ENCODE measurements at regions not wholly inside any gene's neighbourhood (a gene's known extent, or its start where the extent isn't known, plus 50 kb on each side); places are given as distances from the start of the nearest gene placed in this dataset.
A peak's percentile ranks its signal among the peaks of the same experiment; 100 is the strongest.

DNA sequence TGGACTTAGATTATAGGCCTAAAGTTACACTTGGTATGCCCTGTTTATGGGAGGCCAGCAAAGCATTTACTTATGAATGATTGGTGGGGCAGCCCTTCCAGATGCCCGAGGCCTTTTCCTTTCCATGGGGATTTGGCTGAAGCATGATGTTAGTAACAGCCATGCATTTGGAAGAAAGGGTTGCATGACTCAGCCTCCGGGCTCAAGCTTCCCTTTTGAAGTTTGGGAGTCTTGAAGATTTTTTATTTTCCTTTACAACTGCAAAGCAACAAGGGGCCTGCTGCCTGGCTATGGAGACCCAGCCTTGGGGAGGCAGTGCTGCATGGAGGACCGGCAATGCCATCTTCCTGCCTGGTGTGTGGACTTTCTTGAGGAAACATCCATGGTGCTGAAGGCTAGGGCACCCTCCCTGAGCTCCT lies 244.7 kb downstream of the ICE1 start:
- DNase-seq, result peak; percentile 74
- ChIA-PET CTCF (no interaction called here), POLR2A (ENCODE audit: unreplicated experiment) (no interaction called here)
- Histone ChIP-seq H3K9me3 (ENCODE audit: low read length) (no peaks in the 10 kb centered on the region), H3K9ac (ENCODE audit: low read length) (no peak overlapping the region), H3K4me1 (ENCODE audit: insufficient read depth, low read length) (peaks cover 15% of the 10 kb centered on the region), H2AFZ (ENCODE audit: low read length) (no peak overlapping the region), H3K36me3 (ENCODE audit: low read depth, low read length) (no peaks in the 10 kb centered on the region), H4K20me1 (ENCODE audit: low read length) (no peaks in the 10 kb centered on the region), H3K79me2 (ENCODE audit: low read length) (no peaks in the 10 kb centered on the region), H3K27me3 (ENCODE audit: low read length) (peaks cover 92% of the 10 kb centered on the region), H3K9me2 (replicated peaks; ENCODE audit: low read length) (no peaks in the 10 kb centered on the region), H3K4me2 (ENCODE audit: low read length) (no peak overlapping the region), H3F3A (ENCODE audit: low read length, unreplicated experiment) (no peaks in the 10 kb centered on the region), H3K27ac (ENCODE audit: low read length) (no peak overlapping the region), H3K4me3 (ENCODE audit: low read length) (no peak overlapping the region)
- no peak for TF ChIP-seq EZH2 (IDR thresholded peaks at IDR 0.05; ENCODE audit: low read length, unreplicated experiment)
- TF ChIP-seq EZH2phosphoT487 (IDR thresholded peaks at IDR 0.05; ENCODE audit: borderline replicate concordance, low read length), result no peak
- TF ChIP-seq, protein P1, sequence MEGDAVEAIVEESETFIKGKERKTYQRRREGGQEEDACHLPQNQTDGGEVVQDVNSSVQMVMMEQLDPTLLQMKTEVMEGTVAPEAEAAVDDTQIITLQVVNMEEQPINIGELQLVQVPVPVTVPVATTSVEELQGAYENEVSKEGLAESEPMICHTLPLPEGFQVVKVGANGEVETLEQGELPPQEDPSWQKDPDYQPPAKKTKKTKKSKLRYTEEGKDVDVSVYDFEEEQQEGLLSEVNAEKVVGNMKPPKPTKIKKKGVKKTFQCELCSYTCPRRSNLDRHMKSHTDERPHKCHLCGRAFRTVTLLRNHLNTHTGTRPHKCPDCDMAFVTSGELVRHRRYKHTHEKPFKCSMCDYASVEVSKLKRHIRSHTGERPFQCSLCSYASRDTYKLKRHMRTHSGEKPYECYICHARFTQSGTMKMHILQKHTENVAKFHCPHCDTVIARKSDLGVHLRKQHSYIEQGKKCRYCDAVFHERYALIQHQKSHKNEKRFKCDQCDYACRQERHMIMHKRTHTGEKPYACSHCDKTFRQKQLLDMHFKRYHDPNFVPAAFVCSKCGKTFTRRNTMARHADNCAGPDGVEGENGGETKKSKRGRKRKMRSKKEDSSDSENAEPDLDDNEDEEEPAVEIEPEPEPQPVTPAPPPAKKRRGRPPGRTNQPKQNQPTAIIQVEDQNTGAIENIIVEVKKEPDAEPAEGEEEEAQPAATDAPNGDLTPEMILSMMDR (conservative IDR thresholded peaks at IDR 0.05; ENCODE audit: low read depth, low read length), result no peak
- BruUV-seq (replicated peaks), result no TSS peak
- intact Hi-C loops (cut with micrococcal nuclease), result no loop called here
- no peak for ATAC-seq

DNA sequence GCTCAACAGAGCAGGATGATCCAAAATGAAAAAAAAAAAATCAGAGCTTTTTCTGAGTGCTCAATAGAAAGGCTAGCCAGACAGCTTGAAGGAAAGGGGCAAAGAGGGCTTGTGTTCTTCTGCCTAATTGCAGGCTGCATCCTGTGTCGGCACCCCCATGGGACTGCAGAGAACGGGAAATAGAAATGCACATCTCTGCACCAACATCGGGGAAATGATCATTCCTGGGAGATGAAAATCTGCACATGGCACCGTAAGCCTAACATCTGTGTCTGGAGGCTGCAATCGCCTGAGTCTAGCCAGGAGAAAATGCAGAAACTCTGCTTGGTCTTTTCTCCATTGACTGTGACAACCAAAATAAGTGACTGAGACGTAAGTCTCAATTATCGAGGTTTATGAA lies 243.9 kb downstream of the ICE1 start:
- no TSS peak for BruUV-seq (replicated peaks)

DNA sequence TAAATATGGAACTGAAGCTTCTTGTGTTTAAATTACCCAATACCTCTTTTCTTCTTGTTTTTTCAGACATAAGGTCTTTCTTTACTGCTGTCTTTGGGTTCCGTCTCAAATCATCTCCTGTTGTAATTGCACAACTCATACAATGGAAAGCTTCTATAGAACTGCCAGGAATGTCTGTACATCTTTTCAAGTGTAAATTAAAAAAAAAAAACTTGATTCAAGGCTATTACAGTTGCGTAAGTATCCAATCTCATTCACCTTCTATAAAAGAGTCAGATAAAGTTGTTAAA lies 243.5 kb downstream of the ICE1 start:
- Histone ChIP-seq H3K4me2 (ENCODE audit: low read length) (peak overlapping the region; percentile 47), H3K4me1 (ENCODE audit: insufficient read depth, low read length) (peaks cover 15% of the 10 kb centered on the region), H3K4me3 (ENCODE audit: low read length) (no peak overlapping the region), H3K27ac (ENCODE audit: low read length) (no peak overlapping the region), H3K9me2 (replicated peaks; ENCODE audit: low read length) (no peaks in the 10 kb centered on the region), H3K36me3 (ENCODE audit: low read depth, low read length) (no peaks in the 10 kb centered on the region), H3K27me3 (ENCODE audit: low read length) (peaks cover 92% of the 10 kb centered on the region), H3K79me2 (ENCODE audit: low read length) (no peaks in the 10 kb centered on the region), H3F3A (ENCODE audit: low read length, unreplicated experiment) (no peaks in the 10 kb centered on the region), H4K20me1 (ENCODE audit: low read length) (no peaks in the 10 kb centered on the region), H3K9me3 (ENCODE audit: low read length) (no peaks in the 10 kb centered on the region), H2AFZ (ENCODE audit: low read length) (no peak overlapping the region), H3K9ac (ENCODE audit: low read length) (no peak overlapping the region)
- DNase-seq (no peak), ATAC-seq (no peak)
- TF ChIP-seq EZH2 (IDR thresholded peaks at IDR 0.05; ENCODE audit: low read length, unreplicated experiment) (no peak), EZH2phosphoT487 (IDR thresholded peaks at IDR 0.05; ENCODE audit: borderline replicate concordance, low read length) (no peak)
- TF ChIP-seq, protein P1 (conservative IDR thresholded peaks at IDR 0.05; ENCODE audit: low read depth, low read length), result no peak
- no TSS peak for BruUV-seq (replicated peaks)
- intact Hi-C loops (cut with micrococcal nuclease), result no loop called here
- ChIA-PET POLR2A (ENCODE audit: unreplicated experiment) (no interaction called here), CTCF (no interaction called here)

More for the DNA sequence above, 243.9 kb downstream of the ICE1 start:
- ChIA-PET POLR2A (ENCODE audit: unreplicated experiment) (no interaction called here), CTCF (no interaction called here)
- no peaks in the 10 kb centered on the region for H3K9me3 ChIP-seq (ENCODE audit: low read length)
- H3K9me2 ChIP-seq (replicated peaks; ENCODE audit: low read length), result no peaks in the 10 kb centered on the region
- H3K79me2 ChIP-seq (ENCODE audit: low read length), result no peaks in the 10 kb centered on the region
- H3K4me3 ChIP-seq (ENCODE audit: low read length), result no peak overlapping the region
- no peak overlapping the region for H2AFZ ChIP-seq (ENCODE audit: low read length)
- H3K27ac ChIP-seq (ENCODE audit: low read length), result no peak overlapping the region
- no peak overlapping the region for H3K9ac ChIP-seq (ENCODE audit: low read length)
- H3K27me3 ChIP-seq (ENCODE audit: low read length), result peaks cover 92% of the 10 kb centered on the region
- no peaks in the 10 kb centered on the region for H3F3A ChIP-seq (ENCODE audit: low read length, unreplicated experiment)
- H3K36me3 ChIP-seq (ENCODE audit: low read depth, low read length), result no peaks in the 10 kb centered on the region
- intact Hi-C loops (cut with micrococcal nuclease), result no loop called here
- H4K20me1 ChIP-seq (ENCODE audit: low read length), result no peaks in the 10 kb centered on the region
- no peak overlapping the region for H3K4me2 ChIP-seq (ENCODE audit: low read length)
- DNase-seq (no peak), ATAC-seq (no peak)
- H3K4me1 ChIP-seq (ENCODE audit: insufficient read depth, low read length), result peaks cover 15% of the 10 kb centered on the region
- TF ChIP-seq, protein P1 (conservative IDR thresholded peaks at IDR 0.05; ENCODE audit: low read depth, low read length), result no peak
- TF ChIP-seq EZH2phosphoT487 (IDR thresholded peaks at IDR 0.05; ENCODE audit: borderline replicate concordance, low read length) (no peak), EZH2 (IDR thresholded peaks at IDR 0.05; ENCODE audit: low read length, unreplicated experiment) (no peak)

Measured in PC-3 (cell line).